BE2C (cell line): ENCODE measurements at regions not wholly inside any gene's neighbourhood (a gene's known extent, or its start where the extent isn't known, plus 50 kb on each side); places are given as distances from the start of the nearest gene placed in this dataset.

Experiments used
- DNase-seq: peaks from one replicate; pipeline ENCODE4 v3.0.0-alpha.2; 2020
- H3K27me3 ChIP-seq: fragments of 250-450 bp; sonication (Bioruptor Pico); 2 replicates; pipeline ENCODE4 v1.5.1; 2020; ENCODE audit warnings: mild to moderate bottlenecking
- H3K36me3 ChIP-seq: fragments of 250-450 bp; sonication (Bioruptor Pico); 2 replicates; pipeline ENCODE4 v1.5.1; 2020; ENCODE audit warnings: mild to moderate bottlenecking
- H3K4me1 ChIP-seq: fragments of 250-450 bp; sonication (Bioruptor Pico); 2 replicates; pipeline ENCODE4 v1.5.1; 2020
- H3K4me3 ChIP-seq: 2 replicates; pipeline ENCODE4 v1.5.1; 2011; ENCODE audit warnings: low read depth, low read length
- H3K9me3 ChIP-seq: fragments of 250-450 bp; sonication (Bioruptor Pico); 2 replicates; pipeline ENCODE4 v1.5.1; 2020
- TF ChIP-seq, protein P1 (sequence below): IDR thresholded peaks from 2 replicates; pipeline ENCODE4 v1.5.1; 2012; ENCODE audit warnings: mild to moderate bottlenecking, low read depth, low read length

DNA sequence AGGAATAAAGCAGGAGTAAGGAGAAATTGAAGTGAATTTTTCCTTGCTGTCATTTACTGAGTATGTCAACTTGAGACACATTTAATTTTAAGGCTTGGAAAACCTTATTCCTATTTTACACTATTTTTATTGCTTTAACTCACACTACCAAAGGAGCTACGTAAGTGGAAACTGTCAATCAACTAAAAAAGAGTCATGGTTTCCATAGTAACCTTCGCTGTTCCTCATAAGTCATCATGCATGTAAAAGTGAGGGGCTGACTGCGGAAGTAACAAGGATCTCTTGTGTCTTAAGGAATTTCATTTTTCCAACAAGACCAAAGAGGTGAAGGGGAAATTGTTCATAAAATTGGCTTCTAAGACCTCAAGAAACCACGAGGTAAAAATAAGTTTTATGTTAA is 516.2 kb upstream of the CA10 start:
- Histone ChIP-seq H3K36me3 (no peaks in the 10 kb centered on the region), H3K4me1 (no peaks in the 10 kb centered on the region), H3K4me3 (no peak overlapping the region), H3K9me3 (no peaks in the 10 kb centered on the region), H3K27me3 (no peaks in the 10 kb centered on the region)
- TF ChIP-seq, protein P1, sequence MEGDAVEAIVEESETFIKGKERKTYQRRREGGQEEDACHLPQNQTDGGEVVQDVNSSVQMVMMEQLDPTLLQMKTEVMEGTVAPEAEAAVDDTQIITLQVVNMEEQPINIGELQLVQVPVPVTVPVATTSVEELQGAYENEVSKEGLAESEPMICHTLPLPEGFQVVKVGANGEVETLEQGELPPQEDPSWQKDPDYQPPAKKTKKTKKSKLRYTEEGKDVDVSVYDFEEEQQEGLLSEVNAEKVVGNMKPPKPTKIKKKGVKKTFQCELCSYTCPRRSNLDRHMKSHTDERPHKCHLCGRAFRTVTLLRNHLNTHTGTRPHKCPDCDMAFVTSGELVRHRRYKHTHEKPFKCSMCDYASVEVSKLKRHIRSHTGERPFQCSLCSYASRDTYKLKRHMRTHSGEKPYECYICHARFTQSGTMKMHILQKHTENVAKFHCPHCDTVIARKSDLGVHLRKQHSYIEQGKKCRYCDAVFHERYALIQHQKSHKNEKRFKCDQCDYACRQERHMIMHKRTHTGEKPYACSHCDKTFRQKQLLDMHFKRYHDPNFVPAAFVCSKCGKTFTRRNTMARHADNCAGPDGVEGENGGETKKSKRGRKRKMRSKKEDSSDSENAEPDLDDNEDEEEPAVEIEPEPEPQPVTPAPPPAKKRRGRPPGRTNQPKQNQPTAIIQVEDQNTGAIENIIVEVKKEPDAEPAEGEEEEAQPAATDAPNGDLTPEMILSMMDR = no peak
- no peak for DNase-seq

- Histone ChIP-seq H3K27me3 (no peaks in the 10 kb centered on the region), H3K9me3 (no peaks in the 10 kb centered on the region), H3K4me1 (no peaks in the 10 kb centered on the region), H3K4me3 (no peak overlapping the region), H3K36me3 (no peaks in the 10 kb centered on the region)
- TF ChIP-seq, protein P1 = no peak
- no peak for DNase-seq
These were observed 515.3 kb upstream of the CA10 start for GRCh38 chr17:52673791-52674190.

DNA sequence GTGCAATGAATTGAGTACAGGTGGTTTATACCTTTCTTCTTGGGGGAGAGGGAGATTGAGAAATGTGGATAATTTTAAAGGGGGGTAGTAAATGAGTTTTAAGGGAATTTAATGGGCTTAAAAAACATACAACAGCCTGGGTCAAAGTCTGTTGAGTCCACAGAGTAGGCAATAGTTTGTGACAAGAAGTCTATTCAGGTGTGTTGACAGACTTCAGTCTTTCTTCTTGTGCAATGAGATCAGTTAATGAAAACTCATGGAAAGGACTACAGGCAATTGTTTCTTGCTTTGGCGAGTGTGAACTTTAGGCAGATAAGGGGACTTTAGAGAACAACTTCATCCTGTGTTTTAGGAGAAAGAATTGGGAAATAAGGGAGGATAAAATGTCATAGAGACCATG is 507.8 kb upstream of the CA10 start:
- Histone ChIP-seq H3K27me3 (no peaks in the 10 kb centered on the region), H3K4me1 (no peaks in the 10 kb centered on the region), H3K9me3 (no peaks in the 10 kb centered on the region), H3K36me3 (no peaks in the 10 kb centered on the region), H3K4me3 (no peak overlapping the region)
- TF ChIP-seq, protein P1 = no peak
- no peak for DNase-seq

DNA sequence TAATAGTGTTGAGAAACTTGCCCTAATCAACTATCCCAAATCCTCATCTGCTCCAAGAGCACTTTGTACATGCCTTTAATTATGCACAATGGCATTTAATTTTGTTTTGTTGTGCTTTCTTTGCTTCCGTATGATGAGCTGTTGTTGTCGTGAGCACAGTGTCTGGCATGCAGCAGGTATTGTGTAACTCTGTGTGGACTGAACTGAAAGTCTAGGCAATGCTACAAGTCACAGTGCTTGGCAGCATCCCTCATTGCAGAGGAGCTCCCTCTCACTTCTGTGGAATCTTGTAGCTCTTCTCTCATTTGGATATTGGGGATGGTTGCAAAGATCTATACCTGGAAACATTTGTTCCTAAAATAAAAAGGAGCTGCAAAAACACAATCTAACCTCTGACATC is 502.2 kb upstream of the CA10 start:
- DNase-seq = no peak
- Histone ChIP-seq H3K9me3 (no peaks in the 10 kb centered on the region), H3K27me3 (no peaks in the 10 kb centered on the region), H3K4me1 (no peaks in the 10 kb centered on the region), H3K36me3 (no peaks in the 10 kb centered on the region), H3K4me3 (no peak overlapping the region)
- TF ChIP-seq, protein P1 = no peak

DNA sequence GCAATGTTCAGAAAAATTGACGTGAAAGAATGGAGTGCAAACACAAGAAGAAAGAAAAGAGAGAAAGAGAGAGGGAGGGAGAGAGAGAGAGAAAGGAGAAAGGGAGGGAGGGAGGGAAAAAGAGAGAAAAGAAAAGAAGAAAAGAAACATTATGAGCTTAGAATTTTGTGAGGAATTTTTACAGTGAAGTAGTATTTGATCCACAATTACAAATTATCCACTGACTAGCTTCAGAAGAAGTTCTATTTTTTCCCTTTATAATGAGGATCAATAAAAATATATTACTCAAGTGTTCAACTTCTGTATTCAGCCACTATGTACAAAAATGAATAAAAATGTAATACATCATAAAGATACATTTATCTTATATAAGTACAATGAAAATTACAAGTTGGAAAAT is 494.5 kb upstream of the CA10 start:
- H3K9me3 ChIP-seq = no peaks in the 10 kb centered on the region
- no peaks in the 10 kb centered on the region for H3K36me3 ChIP-seq
- no peaks in the 10 kb centered on the region for H3K4me1 ChIP-seq
- DNase-seq = no peak
- H3K4me3 ChIP-seq = no peak overlapping the region
- TF ChIP-seq, protein P1 = no peak
- H3K27me3 ChIP-seq = no peaks in the 10 kb centered on the region

DNA sequence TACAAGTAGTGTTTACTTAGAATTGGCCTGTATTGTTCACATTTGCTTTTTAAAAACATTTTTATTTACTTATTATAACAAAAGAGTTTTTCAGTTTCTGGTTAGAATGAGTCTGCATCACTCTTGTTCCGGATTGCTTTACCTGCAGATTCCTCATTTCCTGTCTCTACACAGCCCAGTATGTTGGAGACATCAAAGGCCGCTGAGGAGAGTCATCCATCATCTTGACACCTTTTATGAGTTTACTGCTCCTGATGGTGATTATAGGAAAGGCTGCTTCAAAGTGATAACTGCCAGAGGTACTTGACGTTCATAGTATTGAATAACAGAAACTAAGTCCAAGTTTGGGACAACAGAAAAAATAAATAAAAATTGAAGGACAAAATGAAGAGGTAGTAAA is 490.5 kb upstream of the CA10 start:
- H3K9me3 ChIP-seq = no peaks in the 10 kb centered on the region
- H3K27me3 ChIP-seq = no peaks in the 10 kb centered on the region
- no peaks in the 10 kb centered on the region for H3K4me1 ChIP-seq
- H3K4me3 ChIP-seq = no peak overlapping the region
- TF ChIP-seq, protein P1 = no peak
- DNase-seq = no peak
- H3K36me3 ChIP-seq = no peaks in the 10 kb centered on the region
